NCI-H2227 treated with DMSO at 0.1 percent for 48 hours (cell line): ENCODE measurements at regions not wholly inside any gene's neighbourhood (a gene's known extent, or its start where the extent isn't known, plus 50 kb on each side); places are given as distances from the start of the nearest gene placed in this dataset.

Source experiments
- DNase-seq: peaks from one replicate; lab custom pipeline; 2025; lab: John Stamatoyannopoulos, UW

- no peak for DNase-seq
Measured at GRCh38 chr2:61722318-61722717, 131.5 kb downstream of the FAM161A start.

- DNase-seq: no peak
Measured at GRCh38 chr2:61721382-61721781, 132.5 kb downstream of the FAM161A start.

DNA sequence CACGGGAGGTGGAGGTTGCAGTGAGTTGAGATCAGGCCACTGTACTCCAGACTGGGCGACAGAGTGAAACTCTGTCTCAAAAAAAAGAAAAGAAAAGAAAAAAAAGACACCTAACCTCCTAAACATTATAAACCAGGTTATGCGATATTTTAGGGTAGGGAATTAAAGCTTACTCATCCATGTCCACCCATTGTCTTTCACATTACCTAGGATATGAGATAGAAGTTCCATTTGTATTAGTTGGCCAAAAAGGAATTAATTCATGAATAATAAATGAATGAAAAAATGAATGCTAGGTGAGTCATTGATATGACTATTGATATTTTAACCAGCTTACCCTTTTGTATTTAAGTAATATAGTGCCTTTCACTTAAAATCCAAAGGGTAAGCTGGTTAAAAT, 132.9 kb downstream of the FAM161A start:
- no peak for DNase-seq

GRCh38 chr2:61718965-61719364, 134.9 kb downstream of the FAM161A start:
- DNase-seq: no peak

DNA sequence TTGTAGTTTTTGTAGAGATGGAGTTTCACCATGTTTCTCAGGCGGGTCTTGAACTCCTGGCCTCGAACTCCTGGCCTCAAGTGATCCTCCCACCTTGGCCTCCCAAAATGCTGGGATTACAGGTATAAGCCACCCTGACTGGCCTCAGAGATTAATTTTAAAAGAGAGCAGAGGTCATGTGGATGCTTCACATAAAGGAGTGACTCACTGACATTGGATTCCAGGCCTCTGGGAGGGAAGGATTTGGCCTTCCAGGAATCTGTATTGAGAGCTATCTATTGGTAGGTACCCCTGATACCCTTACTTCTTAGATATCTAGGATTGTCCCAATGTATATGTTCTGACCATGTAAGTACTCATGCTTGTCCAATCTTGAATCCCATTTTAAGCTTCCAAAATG, 138.4 kb downstream of the FAM161A start:
- no peak for DNase-seq

DNA sequence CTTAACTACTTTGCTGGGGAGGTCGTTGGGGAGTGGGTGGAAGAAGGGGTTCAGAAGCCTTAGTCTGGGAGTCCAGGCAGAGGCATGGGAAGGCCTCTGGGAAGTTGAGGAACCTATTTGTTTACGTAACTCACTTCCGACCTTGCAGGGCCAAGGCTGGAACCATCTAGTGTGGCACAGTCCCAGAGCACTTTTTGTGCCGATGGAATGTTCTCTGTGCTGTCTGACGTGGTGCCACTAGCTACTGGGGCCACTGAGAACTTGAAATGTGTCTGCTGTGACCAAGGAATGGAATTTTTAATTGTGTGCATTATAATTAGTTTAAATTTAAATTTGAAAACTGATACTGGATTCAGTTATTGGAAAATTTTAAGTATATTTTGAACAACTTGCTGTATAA, 139.7 kb downstream of the FAM161A start:
- DNase-seq: no peak

GRCh38 chr2:61713457-61713856, 140.4 kb downstream of the FAM161A start:
- DNase-seq: no peak

GRCh38 chr2:61712060-61712459, 141.8 kb downstream of the FAM161A start:
- no peak for DNase-seq

- DNase-seq: no peak
Measured at GRCh38 chr2:61710711-61711110, 143.1 kb downstream of the FAM161A start.

DNA sequence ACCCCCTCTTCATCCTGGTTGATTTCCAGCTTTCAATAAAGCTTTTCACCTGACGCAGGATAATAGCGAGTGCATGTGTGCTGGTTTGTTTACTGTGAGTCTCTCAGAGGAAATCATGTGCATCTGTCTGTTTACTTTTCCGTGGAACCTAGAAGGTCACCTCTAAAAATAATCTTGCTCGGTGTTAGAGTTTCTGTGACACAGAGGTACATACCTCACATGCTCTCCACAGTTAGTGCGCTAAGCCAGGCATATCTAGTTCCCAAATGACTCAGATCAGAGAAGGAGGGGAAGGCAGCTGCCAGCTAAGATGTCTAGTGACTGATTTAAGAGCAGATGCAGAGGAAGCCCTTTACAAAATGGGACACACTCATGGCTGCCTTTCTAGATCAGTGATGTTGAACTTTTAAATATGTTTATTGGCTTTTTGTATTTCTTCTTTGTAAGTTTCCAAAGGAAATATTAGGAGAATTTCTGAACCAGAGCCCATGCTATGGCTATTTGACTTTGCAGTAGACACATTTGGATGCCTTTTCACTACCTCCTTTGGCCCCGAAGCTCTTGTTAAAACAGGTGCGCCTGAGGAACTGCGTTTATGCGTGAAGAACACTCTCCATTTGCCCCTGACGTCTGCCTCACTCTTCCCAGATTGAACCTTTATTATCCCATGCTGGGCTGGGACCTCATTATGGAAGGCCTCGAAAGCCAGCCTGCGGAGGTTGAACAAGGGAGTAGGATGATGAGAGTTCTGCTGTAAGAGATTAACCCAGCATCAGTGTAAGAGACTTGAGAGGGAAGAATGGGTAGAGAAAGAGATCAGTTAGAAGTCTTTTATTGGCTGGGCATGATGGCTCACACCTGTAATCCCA, 145.6 kb downstream of the FAM161A start:
- DNase-seq: peak; percentile 28

- no peak for DNase-seq
Measured at GRCh38 chr2:61705625-61706024, 148.2 kb downstream of the FAM161A start.

- no peak for DNase-seq
Measured at GRCh38 chr2:61704364-61704763, 149.5 kb downstream of the FAM161A start.

GRCh38 chr2:61702088-61702467, 151.8 kb downstream of the FAM161A start:
- DNase-seq: no peak

DNA sequence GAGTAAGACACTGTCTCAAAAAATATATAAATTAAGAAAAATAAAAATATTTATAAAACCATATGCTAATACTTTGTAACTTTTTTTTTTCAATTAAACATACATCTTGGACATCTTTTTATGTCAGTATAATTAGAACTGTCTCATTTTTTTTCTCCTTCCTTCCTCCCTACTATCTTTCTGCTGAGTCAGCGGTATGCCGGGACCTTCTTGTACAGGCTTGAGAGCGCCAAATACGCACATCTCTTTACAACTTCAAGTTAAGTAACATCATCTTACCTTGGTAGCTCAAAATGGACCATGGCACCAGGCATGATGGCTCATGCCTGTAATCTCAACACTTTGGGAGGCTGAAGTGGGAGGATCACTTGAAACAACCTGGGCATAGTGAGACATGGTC, 153.4 kb downstream of the FAM161A start:
- DNase-seq: no peak

DNA sequence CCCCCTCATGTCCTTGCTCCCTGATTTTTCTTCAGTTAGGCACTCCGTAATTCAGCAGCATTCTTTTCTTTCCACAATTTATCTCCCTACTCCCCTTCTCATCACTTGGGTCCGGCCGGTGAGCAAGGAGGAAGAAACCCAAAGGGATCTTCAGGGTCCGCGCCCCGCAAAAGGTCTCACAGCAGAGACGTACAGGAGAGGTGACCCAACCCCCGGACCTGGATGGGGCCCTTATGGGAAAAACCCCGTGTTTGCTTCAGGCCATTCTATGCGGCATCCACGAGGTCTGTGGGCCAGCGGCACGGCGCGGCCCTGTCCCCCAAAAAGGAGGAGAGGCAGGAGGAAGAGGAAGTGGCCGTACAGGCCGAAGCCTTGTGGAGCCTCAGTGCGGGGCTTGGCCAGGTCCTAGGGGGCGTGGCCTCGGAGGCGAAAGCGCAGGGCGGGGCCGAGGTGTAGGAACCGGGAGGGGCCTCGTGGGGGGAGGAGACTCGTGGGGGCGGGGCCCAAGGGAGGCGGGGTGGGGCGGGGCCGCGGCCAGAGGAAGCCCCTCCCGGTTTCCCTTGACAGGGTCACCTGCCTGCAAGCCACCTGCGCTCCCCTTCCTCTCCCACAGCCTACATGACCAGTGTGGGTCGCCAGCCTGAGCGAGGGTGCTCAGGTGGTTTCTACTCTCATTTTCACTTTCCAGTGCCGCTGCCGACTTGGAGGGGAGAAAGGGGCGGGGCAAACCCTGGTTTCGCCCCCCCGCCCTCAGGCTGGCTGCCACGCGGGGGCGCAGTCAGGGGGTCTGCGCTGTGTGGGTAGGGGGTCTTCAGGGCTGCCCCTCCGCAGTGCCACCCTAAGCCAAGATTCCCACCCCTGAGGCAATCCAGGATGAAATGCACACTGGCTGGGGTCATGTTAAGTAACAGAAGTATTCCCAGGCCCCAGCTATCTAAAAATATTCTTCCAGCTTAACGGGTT, 156.4 kb upstream of the XPO1 start:
- peak; percentile 86 for DNase-seq

GRCh38 chr2:61693744-61694143, 155.6 kb upstream of the XPO1 start:
- no peak for DNase-seq

- no peak for DNase-seq
Measured at GRCh38 chr2:61690078-61690596, 152.0 kb upstream of the XPO1 start.

GRCh38 chr2:61689568-61689967, 151.4 kb upstream of the XPO1 start:
- DNase-seq: no peak

DNA sequence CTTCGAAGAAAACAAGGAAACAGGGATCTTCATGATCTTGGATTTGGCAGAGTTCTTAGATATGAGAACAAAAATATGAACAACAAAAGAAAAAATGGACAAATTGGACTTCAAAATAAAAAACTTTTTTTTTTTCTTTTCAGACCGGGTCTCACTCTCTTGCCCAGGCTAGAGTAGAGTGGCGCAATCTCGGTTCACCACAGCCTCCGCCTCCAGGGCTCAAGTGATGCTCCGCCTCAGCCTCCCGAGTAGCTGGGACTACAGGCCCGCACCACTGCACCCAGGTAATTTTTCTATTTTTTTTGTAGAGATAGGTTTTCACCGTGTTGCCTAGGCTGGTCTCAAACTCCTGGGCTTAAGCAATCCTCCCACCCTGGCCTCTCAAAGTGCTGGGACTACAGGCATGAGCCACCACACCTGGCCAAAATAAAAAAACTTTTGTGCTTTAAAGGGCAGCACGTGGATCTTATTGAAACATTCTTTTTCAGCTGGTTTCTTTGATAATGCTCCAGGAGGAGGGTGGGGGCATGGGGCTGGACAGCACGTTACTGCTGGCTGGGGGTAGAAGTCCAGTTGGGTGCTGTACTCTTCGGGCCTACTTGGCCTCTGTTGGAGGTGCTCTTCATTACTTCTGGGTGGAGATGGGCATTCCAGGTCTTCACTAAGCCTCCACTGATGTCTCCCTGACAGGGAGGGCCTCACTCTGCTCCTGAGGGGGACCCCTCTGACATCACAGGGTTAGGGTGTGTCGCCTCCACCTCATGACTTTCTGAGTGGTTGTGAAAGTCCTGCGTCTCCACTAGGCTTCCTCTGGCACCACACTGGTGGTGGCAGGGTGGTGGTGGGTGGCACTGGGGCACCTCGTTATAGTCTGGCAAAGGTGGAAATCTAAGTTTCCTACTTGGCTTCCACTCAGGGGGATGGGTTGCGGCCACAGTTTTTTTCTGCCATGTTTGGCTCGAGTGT, 150.5 kb upstream of the XPO1 start:
- no peak for DNase-seq

GRCh38 chr2:61679096-61679495, 140.9 kb upstream of the XPO1 start:
- DNase-seq: no peak

DNA sequence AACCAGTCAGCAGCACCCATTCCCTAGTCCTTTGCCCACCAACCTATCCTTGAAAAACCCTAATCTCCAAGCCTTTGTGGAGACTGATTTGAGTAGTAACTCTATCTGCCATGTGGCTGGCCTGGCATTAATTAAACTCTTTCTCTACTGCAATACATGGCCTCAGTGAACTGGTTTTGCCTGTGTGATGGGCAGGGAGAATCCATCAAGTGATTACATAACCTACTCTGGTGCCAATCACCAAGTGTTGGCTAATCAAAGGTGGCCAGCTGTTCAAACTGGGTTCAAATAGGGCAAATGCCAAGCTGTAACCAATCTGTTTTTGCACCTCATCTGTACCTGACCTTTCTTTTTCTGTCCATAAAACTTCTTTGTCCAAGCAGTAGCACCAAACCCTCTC, 139.8 kb upstream of the XPO1 start:
- no peak for DNase-seq

DNA sequence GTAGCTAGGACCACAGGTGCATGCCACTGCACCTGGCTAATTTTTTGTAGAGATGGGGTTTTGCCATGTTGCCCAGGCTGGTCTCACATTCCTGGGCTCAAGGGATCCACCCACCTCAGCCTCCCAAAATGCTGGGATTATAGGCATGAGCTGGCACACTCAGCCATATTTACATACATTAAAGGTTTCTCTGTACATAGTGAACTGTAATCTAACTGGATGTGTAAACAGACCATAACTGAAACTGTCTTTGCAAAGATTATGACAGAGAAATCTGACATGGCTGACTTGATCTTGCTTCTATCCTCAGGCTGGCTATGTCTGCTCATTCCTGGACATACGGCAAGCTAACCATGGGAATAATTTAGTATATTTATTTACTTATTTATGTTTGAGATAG, 139.2 kb upstream of the XPO1 start:
- no peak for DNase-seq
